ENCODE measurements at regions not wholly inside any gene's neighbourhood (a gene's known extent, or its start where the extent isn't known, plus 50 kb on each side); places are given as distances from the start of the nearest gene placed in this dataset.

DNA sequence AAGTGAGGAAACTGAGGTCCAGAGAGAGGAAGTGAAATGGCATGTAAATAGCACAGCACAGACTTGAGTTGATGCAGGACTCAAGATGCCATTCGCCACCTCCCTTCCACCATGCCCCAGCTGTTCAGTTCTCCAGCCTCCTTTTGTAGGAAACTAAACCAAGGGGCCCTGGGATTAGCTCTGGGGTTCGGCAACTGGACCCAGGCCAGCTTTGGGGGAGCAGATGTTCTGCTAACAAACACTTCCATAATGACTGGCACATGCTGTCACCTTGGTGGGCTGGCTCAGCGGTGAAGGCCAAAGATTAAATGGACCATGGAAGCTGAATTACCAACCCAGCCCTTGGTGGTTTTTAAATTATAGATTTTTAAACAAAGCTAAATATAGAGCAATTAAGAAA, 77.0 kb downstream of the IRX6 start (continued):
- TF ChIP-seq, protein P1, sequence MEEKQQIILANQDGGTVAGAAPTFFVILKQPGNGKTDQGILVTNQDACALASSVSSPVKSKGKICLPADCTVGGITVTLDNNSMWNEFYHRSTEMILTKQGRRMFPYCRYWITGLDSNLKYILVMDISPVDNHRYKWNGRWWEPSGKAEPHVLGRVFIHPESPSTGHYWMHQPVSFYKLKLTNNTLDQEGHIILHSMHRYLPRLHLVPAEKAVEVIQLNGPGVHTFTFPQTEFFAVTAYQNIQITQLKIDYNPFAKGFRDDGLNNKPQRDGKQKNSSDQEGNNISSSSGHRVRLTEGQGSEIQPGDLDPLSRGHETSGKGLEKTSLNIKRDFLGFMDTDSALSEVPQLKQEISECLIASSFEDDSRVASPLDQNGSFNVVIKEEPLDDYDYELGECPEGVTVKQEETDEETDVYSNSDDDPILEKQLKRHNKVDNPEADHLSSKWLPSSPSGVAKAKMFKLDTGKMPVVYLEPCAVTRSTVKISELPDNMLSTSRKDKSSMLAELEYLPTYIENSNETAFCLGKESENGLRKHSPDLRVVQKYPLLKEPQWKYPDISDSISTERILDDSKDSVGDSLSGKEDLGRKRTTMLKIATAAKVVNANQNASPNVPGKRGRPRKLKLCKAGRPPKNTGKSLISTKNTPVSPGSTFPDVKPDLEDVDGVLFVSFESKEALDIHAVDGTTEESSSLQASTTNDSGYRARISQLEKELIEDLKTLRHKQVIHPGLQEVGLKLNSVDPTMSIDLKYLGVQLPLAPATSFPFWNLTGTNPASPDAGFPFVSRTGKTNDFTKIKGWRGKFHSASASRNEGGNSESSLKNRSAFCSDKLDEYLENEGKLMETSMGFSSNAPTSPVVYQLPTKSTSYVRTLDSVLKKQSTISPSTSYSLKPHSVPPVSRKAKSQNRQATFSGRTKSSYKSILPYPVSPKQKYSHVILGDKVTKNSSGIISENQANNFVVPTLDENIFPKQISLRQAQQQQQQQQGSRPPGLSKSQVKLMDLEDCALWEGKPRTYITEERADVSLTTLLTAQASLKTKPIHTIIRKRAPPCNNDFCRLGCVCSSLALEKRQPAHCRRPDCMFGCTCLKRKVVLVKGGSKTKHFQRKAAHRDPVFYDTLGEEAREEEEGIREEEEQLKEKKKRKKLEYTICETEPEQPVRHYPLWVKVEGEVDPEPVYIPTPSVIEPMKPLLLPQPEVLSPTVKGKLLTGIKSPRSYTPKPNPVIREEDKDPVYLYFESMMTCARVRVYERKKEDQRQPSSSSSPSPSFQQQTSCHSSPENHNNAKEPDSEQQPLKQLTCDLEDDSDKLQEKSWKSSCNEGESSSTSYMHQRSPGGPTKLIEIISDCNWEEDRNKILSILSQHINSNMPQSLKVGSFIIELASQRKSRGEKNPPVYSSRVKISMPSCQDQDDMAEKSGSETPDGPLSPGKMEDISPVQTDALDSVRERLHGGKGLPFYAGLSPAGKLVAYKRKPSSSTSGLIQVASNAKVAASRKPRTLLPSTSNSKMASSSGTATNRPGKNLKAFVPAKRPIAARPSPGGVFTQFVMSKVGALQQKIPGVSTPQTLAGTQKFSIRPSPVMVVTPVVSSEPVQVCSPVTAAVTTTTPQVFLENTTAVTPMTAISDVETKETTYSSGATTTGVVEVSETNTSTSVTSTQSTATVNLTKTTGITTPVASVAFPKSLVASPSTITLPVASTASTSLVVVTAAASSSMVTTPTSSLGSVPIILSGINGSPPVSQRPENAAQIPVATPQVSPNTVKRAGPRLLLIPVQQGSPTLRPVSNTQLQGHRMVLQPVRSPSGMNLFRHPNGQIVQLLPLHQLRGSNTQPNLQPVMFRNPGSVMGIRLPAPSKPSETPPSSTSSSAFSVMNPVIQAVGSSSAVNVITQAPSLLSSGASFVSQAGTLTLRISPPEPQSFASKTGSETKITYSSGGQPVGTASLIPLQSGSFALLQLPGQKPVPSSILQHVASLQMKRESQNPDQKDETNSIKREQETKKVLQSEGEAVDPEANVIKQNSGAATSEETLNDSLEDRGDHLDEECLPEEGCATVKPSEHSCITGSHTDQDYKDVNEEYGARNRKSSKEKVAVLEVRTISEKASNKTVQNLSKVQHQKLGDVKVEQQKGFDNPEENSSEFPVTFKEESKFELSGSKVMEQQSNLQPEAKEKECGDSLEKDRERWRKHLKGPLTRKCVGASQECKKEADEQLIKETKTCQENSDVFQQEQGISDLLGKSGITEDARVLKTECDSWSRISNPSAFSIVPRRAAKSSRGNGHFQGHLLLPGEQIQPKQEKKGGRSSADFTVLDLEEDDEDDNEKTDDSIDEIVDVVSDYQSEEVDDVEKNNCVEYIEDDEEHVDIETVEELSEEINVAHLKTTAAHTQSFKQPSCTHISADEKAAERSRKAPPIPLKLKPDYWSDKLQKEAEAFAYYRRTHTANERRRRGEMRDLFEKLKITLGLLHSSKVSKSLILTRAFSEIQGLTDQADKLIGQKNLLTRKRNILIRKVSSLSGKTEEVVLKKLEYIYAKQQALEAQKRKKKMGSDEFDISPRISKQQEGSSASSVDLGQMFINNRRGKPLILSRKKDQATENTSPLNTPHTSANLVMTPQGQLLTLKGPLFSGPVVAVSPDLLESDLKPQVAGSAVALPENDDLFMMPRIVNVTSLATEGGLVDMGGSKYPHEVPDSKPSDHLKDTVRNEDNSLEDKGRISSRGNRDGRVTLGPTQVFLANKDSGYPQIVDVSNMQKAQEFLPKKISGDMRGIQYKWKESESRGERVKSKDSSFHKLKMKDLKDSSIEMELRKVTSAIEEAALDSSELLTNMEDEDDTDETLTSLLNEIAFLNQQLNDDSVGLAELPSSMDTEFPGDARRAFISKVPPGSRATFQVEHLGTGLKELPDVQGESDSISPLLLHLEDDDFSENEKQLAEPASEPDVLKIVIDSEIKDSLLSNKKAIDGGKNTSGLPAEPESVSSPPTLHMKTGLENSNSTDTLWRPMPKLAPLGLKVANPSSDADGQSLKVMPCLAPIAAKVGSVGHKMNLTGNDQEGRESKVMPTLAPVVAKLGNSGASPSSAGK (IDR thresholded peaks at IDR 0.05): no peak
- TF ChIP-seq CCAR2 (IDR thresholded peaks at IDR 0.05; ENCODE audit: low read depth, low read length) (no peak), E2F3 (CRISPR knock-in tag; IDR thresholded peaks at IDR 0.05) (no peak), MBD2 (IDR thresholded peaks at IDR 0.05; ENCODE audit: borderline replicate concordance, low read depth) (no peak)
